Endothelial cell of umbilical vein (primary cell): ENCODE measurements at regions not wholly inside any gene's neighbourhood (a gene's known extent, or its start where the extent isn't known, plus 50 kb on each side); places are given as distances from the start of the nearest gene placed in this dataset.

Experiments used
- EZH2 ChIP-seq: IDR thresholded peaks from 2 replicates; pipeline ENCODE4 v1.6.1; 2012; ENCODE audit warnings: borderline replicate concordance, low read depth, mild to moderate bottlenecking, moderate library complexity, low read length, inconsistent platforms; ENCODE audit not compliant: severe bottlenecking
- FOS ChIP-seq: IDR thresholded peaks from 2 replicates; pipeline ENCODE4 v1.6.1; 2011; ENCODE audit warnings: mild to moderate bottlenecking, low read length, moderate library complexity, borderline replicate concordance; ENCODE audit not compliant: insufficient read depth
- MYC ChIP-seq: IDR thresholded peaks from one replicate; pipeline ENCODE4 v1.6.1; 2011; ENCODE audit warnings: mild to moderate bottlenecking, low read depth, low read length
- POLR2A ChIP-seq: IDR thresholded peaks from 2 replicates; pipeline ENCODE4 v1.6.1; 2012; ENCODE audit warnings: low read depth, mild to moderate bottlenecking, control low read depth, low read length
- TF ChIP-seq, protein P1 (sequence below), 2 donors: IDR thresholded peaks; 1 replicate in 1 of 2; 2 replicates in 1 of 2; pipeline ENCODE4 v1.5.1; 2011; ENCODE audit warnings: low read length in 2 of 2, mild to moderate bottlenecking in 2 of 2, moderate library complexity in 2 of 2, control low read depth in 1 of 2, inconsistent platforms in 1 of 2, low read depth in 1 of 2; ENCODE audit not compliant: insufficient read depth in 1 of 2; ENCODE audit errors: extremely low read depth in 1 of 2
- TF ChIP-seq, protein P2 (sequence below): IDR thresholded peaks from 2 replicates; pipeline ENCODE4 v1.6.1; 2011; ENCODE audit not compliant: insufficient read depth, insufficient read length

DNA sequence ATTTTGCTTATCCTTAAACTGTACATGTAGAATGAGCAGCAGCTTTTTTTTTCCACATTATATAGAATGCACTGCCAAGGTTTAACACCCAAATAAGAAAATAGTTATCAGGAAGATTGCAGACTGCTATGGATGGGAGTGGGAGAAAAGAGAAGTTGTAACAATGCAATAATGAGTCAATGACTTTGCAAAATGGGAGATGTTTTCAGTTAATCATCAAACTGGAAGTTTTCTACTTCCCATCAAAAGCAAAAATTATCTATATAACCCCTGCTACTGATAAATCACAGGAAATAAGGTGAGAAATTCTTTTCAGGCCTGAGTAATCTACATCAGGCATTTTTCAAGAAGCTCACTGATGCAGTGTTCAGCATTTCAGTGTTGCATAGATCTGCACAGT lies 309.1 kb downstream of the GXYLT1 start:
- TF ChIP-seq, protein P1, sequence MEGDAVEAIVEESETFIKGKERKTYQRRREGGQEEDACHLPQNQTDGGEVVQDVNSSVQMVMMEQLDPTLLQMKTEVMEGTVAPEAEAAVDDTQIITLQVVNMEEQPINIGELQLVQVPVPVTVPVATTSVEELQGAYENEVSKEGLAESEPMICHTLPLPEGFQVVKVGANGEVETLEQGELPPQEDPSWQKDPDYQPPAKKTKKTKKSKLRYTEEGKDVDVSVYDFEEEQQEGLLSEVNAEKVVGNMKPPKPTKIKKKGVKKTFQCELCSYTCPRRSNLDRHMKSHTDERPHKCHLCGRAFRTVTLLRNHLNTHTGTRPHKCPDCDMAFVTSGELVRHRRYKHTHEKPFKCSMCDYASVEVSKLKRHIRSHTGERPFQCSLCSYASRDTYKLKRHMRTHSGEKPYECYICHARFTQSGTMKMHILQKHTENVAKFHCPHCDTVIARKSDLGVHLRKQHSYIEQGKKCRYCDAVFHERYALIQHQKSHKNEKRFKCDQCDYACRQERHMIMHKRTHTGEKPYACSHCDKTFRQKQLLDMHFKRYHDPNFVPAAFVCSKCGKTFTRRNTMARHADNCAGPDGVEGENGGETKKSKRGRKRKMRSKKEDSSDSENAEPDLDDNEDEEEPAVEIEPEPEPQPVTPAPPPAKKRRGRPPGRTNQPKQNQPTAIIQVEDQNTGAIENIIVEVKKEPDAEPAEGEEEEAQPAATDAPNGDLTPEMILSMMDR (IDR thresholded peaks at IDR 0.05; ENCODE audit: extremely low read depth in 1 of 2, insufficient read depth in 1 of 2, low read depth in 1 of 2, low read length in 2 of 2) = no peak
- TF ChIP-seq, protein P2, sequence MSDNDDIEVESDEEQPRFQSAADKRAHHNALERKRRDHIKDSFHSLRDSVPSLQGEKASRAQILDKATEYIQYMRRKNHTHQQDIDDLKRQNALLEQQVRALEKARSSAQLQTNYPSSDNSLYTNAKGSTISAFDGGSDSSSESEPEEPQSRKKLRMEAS = no peak
- TF ChIP-seq POLR2A (no peak), MYC (no peak), EZH2 (no peak), FOS (no peak)
